Posterior cingulate gyrus (tissue), 11 donors: ENCODE measurements at regions not wholly inside any gene's neighbourhood (a gene's known extent, or its start where the extent isn't known, plus 50 kb on each side); places are given as distances from the start of the nearest gene placed in this dataset.
"Not testable (repeated sequence)": the region's sequence is repeated elsewhere in the genome, so short reads cannot be mapped to it uniquely, and the experiment has no call there.

Experiments used
- DNase-seq, 10 donors: peaks; one replicate each; pipeline versions ENCODE4 v3.0.0 to v3.0.0-alpha.2; 2020 to 2021; ENCODE audit warnings: mixed read lengths in 3 of 10
- intact Hi-C: fragments of 100-400 bp; cut with DNase I; formaldehyde crosslinking; loops from one replicate; pipeline ENCODE4 v1.15.1; 2023

GRCh38 chr9:29160763-29161353, 1587.6 kb upstream of the C9orf72 start:
- DNase-seq = peak in 1 of 10 donors; percentile 67
- intact Hi-C loops = no loop called here

- DNase-seq = no peak
- intact Hi-C loops = no loop called here
Measured at GRCh38 chr9:29174136-29174535, 1600.9 kb upstream of the C9orf72 start.

- DNase-seq = no peak
- intact Hi-C loops = no loop called here
Measured at GRCh38 chr9:29176231-29176630, 1603.0 kb upstream of the C9orf72 start.

DNA sequence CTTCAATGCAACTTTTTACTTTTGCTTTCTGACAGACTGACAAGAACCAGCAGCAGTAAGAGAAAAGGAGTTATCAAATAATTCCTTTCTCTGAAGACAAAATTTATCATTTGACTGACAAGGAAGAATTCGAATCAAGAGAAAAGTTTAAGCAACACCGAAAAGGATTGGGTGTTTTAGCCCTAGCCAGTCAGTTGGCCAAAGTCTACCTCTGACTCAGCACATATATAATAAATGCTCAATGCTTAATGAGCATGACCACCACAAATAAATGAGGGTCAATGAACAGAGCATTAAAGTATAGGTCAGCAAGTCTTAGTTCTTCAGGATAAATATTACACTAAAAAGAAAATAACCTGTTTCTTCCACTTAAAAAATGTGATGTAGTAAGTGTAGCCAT, 1603.5 kb upstream of the C9orf72 start:
- DNase-seq = no peak
- intact Hi-C loops = no loop called here

GRCh38 chr9:29183971-29184370, 1610.7 kb upstream of the C9orf72 start:
- DNase-seq = no peak
- intact Hi-C loops = no loop called here

DNA sequence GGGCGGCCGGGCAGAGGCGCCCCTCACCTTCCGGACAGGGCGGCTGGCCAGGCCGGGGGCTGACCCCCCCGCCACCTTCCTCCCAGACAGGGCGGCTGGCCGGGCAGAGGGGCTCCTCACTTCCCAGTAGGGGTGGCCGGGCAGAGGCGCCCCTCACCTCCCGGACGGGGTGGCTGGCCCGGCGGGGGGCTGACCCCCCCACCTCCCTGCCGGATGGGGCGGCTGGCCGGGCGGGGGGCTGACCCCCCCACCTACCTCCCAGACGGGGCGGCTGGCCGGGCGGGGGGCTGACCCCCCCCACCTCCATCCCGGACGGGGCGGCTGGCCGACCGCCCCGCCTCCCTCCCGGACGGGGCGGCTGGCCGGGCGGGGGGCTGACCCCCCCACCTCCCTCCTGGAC, 1615.5 kb upstream of the C9orf72 start:
- DNase-seq, intact Hi-C loops: not testable (repeated sequence)

DNA sequence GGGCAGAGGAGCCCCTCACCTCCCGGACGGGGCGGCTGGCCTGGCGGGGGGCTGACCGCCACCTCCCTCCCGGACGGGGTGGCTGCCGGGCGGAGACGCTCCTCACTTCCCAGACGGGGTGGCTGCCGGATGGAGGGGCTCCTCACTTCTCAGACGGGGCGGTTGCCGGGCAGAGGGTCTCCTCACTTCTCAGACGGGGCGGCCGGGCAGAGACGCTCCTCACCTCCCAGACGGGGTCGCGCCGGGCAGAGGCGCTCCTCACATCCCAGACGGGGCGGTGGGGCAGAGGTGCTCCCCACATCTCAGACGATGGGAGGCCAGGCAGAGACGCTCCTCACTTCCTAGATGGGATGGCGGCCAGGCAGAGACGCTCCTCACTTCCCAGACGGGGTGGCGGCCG, 1615.9 kb upstream of the C9orf72 start:
- DNase-seq = peak in 1 of 10 donors; percentile 82
- intact Hi-C loops = not testable (repeated sequence)

DNA sequence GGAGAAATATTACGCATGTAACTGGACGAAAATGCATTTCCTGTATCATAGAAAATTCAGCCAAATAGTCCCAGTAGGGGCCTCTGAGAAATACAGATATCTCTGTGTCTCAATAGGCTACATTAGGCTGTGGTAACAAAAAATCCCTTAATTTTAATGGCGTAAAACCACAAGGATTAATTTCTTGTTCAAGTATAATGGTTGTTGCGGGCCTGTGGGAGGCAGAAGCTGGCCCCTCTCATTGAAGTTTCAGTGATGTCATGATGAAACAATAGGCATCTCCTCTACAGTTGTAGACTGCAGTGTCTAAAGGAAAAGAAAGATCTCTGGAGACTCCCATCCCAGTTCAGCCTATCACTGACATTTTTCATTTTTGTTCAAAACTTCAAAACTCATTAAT, 1625.6 kb upstream of the C9orf72 start:
- DNase-seq = no peak
- intact Hi-C loops = no loop called here

DNA sequence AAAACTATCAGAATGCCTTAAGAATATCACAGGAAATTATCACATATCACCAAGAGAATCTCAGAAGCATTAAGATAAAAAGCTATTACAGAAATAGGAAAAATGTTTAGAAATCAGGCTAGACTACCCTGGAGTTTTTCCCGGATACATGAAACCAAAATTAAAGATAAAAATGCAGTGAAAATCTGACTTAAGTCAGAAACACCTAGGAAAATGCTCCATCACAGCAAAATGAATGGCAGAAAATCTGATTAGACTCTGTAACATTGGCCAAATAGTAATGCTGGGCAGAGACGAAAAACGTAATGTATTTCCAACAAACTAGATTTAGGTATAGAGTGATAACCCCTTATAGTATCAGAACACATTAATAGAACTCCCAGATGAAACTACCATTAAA, 1626.7 kb upstream of the C9orf72 start:
- intact Hi-C loops = no loop called here
- DNase-seq = no peak

DNA sequence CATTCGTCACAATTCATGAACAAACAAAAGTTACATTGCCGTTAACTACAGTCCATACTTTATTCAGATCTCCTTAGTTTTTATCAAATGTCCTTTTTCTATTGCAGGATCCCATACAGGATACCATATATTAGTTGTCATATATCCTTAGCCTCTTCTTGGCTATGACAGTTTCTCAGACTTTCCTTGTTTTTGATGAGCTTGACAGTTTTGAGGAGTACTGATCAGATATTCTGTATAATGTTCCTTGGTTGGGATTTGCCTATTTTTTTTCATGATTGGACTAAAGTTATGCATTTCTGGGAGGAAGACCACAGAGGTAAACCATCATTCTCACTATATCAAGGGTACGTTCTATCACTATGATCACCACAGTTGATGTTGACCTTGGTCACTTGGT, 1627.4 kb upstream of the C9orf72 start:
- intact Hi-C loops = no loop called here

GRCh38 chr9:29203244-29203930, 1630.1 kb upstream of the C9orf72 start:
- intact Hi-C loops = no loop called here
- no peak for DNase-seq

More for the DNA sequence above, 1627.4 kb upstream of the C9orf72 start:
- no peak for DNase-seq

- DNase-seq = no peak
- intact Hi-C loops = no loop called here
Measured at GRCh38 chr9:29208670-29209069, 1635.4 kb upstream of the C9orf72 start.

DNA sequence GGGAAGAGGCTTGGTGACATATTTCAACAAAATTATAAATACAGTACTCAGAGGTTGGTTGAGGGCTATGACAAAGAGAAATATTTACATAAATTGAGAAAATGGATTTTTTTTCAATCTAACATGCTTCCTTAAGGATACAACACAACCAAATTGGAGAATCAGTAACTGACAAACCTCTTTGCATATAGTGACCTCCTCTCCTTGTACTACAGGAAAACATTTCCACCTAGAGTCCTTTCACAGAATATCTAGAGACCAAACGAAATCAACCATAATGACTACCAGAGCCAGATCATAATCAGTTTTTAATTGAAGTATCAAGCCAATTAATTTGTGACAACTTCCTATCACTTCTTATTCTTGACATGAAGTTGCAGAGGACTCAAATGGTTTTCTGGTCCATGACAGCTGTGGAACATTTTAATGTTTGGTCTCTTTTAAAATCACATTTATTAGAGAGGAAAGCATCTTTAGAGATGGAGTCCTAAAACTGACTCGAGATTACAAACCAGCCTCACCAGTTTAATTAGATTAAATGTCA, 1636.5 kb upstream of the C9orf72 start:
- intact Hi-C loops = loop anchor here (10.0 kb wide), 2 partner anchors 435 to 1485 kb away; no protein-coding TSS in a partner anchor
- DNase-seq = no peak

DNA sequence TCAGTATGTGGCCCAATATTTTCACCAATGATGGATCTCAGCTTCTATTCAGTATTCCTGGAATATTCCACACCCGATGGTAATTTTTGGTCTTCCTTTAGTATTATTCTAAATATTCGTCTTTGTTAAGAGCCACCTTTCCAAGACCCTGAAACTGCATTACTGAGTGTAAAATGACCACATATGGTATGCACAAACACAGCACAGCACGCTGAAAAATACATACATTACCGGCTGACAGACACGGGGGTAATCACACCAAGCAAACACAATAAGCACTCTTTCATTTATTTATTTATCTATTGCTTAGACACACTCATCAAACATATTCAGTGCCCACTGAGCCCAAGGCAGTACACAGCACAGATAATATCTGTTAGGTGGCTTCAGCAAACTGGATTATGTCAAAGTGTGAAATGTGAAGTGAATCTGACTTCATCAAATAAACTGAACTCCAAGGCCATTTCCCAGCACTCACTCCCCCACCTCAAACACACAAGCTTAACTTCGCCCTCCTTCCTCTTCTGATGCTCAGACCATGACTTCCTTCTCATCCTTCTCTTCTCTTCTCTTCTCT, 1637.8 kb upstream of the C9orf72 start:
- intact Hi-C loops = loop anchor here (10.0 kb wide), 2 partner anchors 436 to 1486 kb away; no protein-coding TSS in a partner anchor

GRCh38 chr9:29211580-29212396, 1638.5 kb upstream of the C9orf72 start:
- DNase-seq = peak; percentile 41 to 94 (median 60)
- intact Hi-C loops = loop anchor here (10.0 kb wide), 2 partner anchors 437 to 1487 kb away; no protein-coding TSS in a partner anchor

More for the DNA sequence above, 1637.8 kb upstream of the C9orf72 start:
- no peak for DNase-seq

DNA sequence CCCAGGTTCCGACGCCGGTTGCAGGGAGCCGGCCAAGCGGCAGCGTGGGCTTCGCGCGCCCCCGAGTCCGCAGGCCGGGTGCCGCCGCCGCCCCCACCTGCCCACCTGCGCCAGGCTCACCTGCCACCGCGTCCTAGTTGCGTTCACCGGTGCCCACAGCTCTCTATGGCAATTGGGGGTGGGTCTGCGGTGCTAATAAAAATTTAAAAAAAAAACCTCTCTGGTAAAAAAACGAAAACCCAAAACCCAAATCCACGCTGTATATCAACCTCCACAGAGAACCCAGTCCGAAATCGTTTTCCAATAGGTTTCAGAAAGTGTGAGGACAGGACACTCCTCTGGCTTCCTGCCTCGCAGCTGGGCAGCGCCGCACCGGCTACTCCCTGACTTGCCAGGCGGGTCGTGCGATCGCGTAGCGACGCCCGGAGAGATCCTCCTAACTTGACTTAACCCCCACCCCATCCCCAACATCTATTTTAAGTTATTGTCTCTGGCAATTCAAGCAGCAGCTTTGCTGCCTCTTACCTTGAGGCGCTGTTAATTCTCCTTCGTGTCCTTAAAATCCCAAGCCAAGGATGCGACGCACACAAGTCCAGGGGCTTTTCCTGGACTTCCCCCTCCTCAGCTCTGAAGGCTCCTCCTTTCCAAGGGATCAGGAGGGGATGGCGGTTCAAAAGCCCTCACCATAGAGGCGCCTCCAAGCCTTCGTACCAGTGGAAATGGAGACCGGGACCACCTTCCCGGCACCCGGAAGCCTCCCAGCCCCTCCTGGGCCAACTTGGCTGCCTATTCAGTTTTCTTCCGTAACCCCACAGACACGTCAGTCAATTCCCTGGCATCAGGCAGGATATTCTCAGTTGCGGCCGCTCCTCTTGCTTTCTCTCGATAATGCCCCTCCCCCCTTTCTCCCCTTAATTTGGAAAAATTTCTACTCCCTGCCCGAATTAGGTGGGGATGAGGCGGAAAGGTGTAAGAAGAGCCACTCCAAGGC, 1639.4 kb upstream of the C9orf72 start:
- DNase-seq = peak in 6 of 10 donors; percentile 13 to 85 (median 44)
- intact Hi-C loops = loop anchor here (10.0 kb wide), 2 partner anchors 438 to 1488 kb away; no protein-coding TSS in a partner anchor

GRCh38 chr9:29213417-29214153, 1640.3 kb upstream of the C9orf72 start, which contains the start of gene LINGO2:
LINGO2 (minus strand) TSS chr9:29213601.
- intact Hi-C loops = loop anchor here (10.0 kb wide), 2 partner anchors 439 to 1489 kb away; no protein-coding TSS in a partner anchor
- DNase-seq = peak in 6 of 10 donors; percentile 25 to 89 (median 56)

DNA sequence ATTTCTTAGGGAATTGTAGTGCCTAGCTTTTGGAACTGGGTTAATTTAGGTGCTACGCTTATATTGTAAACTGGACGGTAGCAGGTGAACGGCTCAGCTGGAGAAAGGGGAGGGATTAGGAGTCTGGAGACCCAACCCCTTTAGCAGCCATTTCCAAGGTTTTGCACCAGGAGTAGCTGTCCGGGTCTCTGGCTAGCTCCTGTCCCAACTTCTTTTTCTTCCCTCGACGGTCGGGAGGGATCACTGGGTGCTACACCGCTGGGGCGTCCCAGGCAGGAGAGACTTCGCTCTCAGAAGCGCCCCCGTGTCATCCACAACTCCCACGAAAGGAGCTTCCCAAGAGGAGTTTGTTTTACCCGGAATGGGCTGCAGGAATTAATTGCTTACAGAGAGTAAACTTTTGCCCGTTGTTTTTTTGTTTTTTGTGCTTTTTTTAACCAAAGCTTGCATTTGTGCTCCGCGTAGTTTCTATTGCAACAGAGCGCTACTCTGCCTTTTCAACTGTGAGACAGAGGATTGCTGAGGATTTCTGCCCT, 1640.9 kb upstream of the C9orf72 start:
- intact Hi-C loops = loop anchor here (10.0 kb wide), 2 partner anchors 439 to 1489 kb away; no protein-coding TSS in a partner anchor
- DNase-seq = peak in 5 of 10 donors; percentile 9 to 84 (median 37)
